Peyer's patch (tissue), 4 donors: ENCODE measurements at regions not wholly inside any gene's neighbourhood (a gene's known extent, or its start where the extent isn't known, plus 50 kb on each side); places are given as distances from the start of the nearest gene placed in this dataset.

ENCODE experiments used
- POLR2A ChIP-seq, 2 donors: fragments of 450-650 bp; IDR thresholded peaks; one replicate each; pipeline ENCODE4 v1.5.1; 2017; ENCODE audit warnings: antibody characterized with exemption in 2 of 2, mild to moderate bottlenecking in 2 of 2, moderate library complexity in 2 of 2
- TF ChIP-seq, protein P1 (sequence below), 6 experiments: fragments of 450-650 bp in 4 of 6; fragments of 200-600 bp in 2 of 6; sonication (generic) in 1 of 6; IDR thresholded peaks; one replicate each; pipeline ENCODE4 v1.5.1; 2017 to 2019; ENCODE audit warnings: antibody characterized with exemption in 6 of 6, mild to moderate bottlenecking in 3 of 6, moderate library complexity in 1 of 6

DNA sequence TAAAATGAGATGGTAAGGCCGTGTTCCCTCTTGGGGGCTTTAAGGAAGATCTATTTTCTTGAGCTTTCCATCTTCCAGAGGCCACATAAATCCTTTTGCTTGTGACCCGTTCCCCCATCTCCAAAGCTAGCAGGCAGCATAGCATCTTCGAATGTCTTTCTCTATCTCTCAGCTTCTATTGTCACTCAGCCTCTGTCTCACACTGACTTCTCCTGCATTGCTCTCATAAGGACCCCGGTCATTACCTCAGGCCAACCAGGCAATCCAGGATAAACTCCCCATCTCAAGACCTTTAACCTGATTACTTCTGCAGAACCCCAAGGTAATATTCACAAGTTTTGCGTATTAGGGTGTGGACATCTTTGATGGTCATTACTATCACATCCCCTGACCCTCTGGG, 250.3 kb upstream of the SOX2 start:
- no peak for TF ChIP-seq POLR2A (IDR thresholded peaks at IDR 0.05)
- TF ChIP-seq, protein P1, sequence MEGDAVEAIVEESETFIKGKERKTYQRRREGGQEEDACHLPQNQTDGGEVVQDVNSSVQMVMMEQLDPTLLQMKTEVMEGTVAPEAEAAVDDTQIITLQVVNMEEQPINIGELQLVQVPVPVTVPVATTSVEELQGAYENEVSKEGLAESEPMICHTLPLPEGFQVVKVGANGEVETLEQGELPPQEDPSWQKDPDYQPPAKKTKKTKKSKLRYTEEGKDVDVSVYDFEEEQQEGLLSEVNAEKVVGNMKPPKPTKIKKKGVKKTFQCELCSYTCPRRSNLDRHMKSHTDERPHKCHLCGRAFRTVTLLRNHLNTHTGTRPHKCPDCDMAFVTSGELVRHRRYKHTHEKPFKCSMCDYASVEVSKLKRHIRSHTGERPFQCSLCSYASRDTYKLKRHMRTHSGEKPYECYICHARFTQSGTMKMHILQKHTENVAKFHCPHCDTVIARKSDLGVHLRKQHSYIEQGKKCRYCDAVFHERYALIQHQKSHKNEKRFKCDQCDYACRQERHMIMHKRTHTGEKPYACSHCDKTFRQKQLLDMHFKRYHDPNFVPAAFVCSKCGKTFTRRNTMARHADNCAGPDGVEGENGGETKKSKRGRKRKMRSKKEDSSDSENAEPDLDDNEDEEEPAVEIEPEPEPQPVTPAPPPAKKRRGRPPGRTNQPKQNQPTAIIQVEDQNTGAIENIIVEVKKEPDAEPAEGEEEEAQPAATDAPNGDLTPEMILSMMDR (IDR thresholded peaks at IDR 0.05) = no peak
